ENCODE measurements at regions not wholly inside any gene's neighbourhood (a gene's known extent, or its start where the extent isn't known, plus 50 kb on each side); places are given as distances from the start of the nearest gene placed in this dataset.

GRCh38 chr5:18179579-18179978, 545.3 kb downstream of the TAF11L14 start:
- TF ChIP-seq CTCF (IDR thresholded peaks at IDR 0.05), result no peak
- no peak for TF ChIP-seq ZFX (IDR thresholded peaks at IDR 0.05; ENCODE audit: borderline replicate concordance)
- H3K27ac ChIP-seq, result no peak overlapping the region

GRCh38 chr5:18181575-18181974, 547.3 kb downstream of the TAF11L14 start:
- no peak for TF ChIP-seq ZFX (IDR thresholded peaks at IDR 0.05; ENCODE audit: borderline replicate concordance)
- TF ChIP-seq CTCF (IDR thresholded peaks at IDR 0.05), result no peak
- H3K27ac ChIP-seq, result no peak overlapping the region

- no peak for TF ChIP-seq CTCF (IDR thresholded peaks at IDR 0.05)
- TF ChIP-seq ZFX (IDR thresholded peaks at IDR 0.05; ENCODE audit: borderline replicate concordance), result no peak
- no peak overlapping the region for H3K27ac ChIP-seq
Measured at GRCh38 chr5:18195910-18196309, 561.6 kb downstream of the TAF11L14 start.

- no peak overlapping the region for H3K27ac ChIP-seq
- TF ChIP-seq CTCF (IDR thresholded peaks at IDR 0.05), result no peak
- no peak for TF ChIP-seq ZFX (IDR thresholded peaks at IDR 0.05; ENCODE audit: borderline replicate concordance)
Measured at GRCh38 chr5:18197734-18198133, 563.5 kb downstream of the TAF11L14 start.

- TF ChIP-seq ZFX (IDR thresholded peaks at IDR 0.05; ENCODE audit: borderline replicate concordance) (no peak), CTCF (IDR thresholded peaks at IDR 0.05) (no peak)
- no peak overlapping the region for H3K27ac ChIP-seq
Measured at GRCh38 chr5:18202164-18202563, 567.9 kb downstream of the TAF11L14 start.

- H3K27ac ChIP-seq, result no peak overlapping the region
- TF ChIP-seq CTCF (IDR thresholded peaks at IDR 0.05) (no peak), ZFX (IDR thresholded peaks at IDR 0.05; ENCODE audit: borderline replicate concordance) (no peak)
Measured at GRCh38 chr5:18203296-18203695, 569.0 kb downstream of the TAF11L14 start.

- no peak for TF ChIP-seq ZFX (IDR thresholded peaks at IDR 0.05; ENCODE audit: borderline replicate concordance)
- TF ChIP-seq CTCF (IDR thresholded peaks at IDR 0.05), result no peak
- no peak overlapping the region for H3K27ac ChIP-seq
Measured at GRCh38 chr5:18213666-18214065, 579.4 kb downstream of the TAF11L14 start.

Data from 22Rv1 (cell line).